GM23338 (cell line): ENCODE measurements at regions not wholly inside any gene's neighbourhood (a gene's known extent, or its start where the extent isn't known, plus 50 kb on each side); places are given as distances from the start of the nearest gene placed in this dataset.

ENCODE experiments used
- ATAC-seq: fragments of 200-7000 bp; cut with Tn5 transposase; 3 replicates; pipeline ENCODE4 v1.9.1; 2020
- DNase-seq: peaks from one replicate; pipeline ENCODE4 v3.0.0-alpha.2; 2015; ENCODE audit warnings: low spot score
- H2AFZ ChIP-seq: fragments of 200-600 bp; sonication (generic); 2 replicates; pipeline ENCODE4 v1.8.0; 2016; ENCODE audit warnings: antibody characterized with exemption, mild to moderate bottlenecking, moderate library complexity
- H3F3A ChIP-seq: fragments of 200-600 bp; sonication (generic); replicated peaks from 2 replicates; pipeline ENCODE4 v1.8.0; 2017; ENCODE audit warnings: antibody characterized with exemption, mixed run types, low read depth
- H3K27ac ChIP-seq: fragments of 200-600 bp; sonication (generic); 2 replicates; pipeline ENCODE4 v1.6.1; 2016; ENCODE audit warnings: low read depth
- H3K27me3 ChIP-seq: fragments of 200-600 bp; sonication (generic); 2 replicates; pipeline ENCODE4 v1.8.0; 2016; ENCODE audit warnings: mild to moderate bottlenecking, mixed run types, moderate library complexity; ENCODE audit not compliant: insufficient read depth
- H3K36me3 ChIP-seq: fragments of 200-600 bp; sonication (generic); 2 replicates; pipeline ENCODE4 v1.8.0; 2016; ENCODE audit warnings: mild to moderate bottlenecking; ENCODE audit not compliant: insufficient read depth
- H3K4me1 ChIP-seq: fragments of 200-600 bp; sonication (generic); 2 replicates; pipeline ENCODE4 v1.8.0; 2016; ENCODE audit warnings: mild to moderate bottlenecking, moderate library complexity; ENCODE audit not compliant: insufficient read depth
- H3K4me2 ChIP-seq: fragments of 200-600 bp; sonication (generic); 2 replicates; pipeline ENCODE4 v1.7.1; 2017; ENCODE audit warnings: mixed run types
- H3K4me3 ChIP-seq: fragments of 200-600 bp; sonication (generic); 2 replicates; pipeline ENCODE4 v1.6.1; 2016; ENCODE audit warnings: mixed run types
- H3K79me2 ChIP-seq: fragments of 200-600 bp; sonication (generic); replicated peaks from 2 replicates; pipeline ENCODE4 v1.8.0; 2017; ENCODE audit warnings: mild to moderate bottlenecking; ENCODE audit not compliant: insufficient read depth
- H3K9me2 ChIP-seq: fragments of 200-600 bp; sonication (generic); 2 replicates; pipeline ENCODE4 v1.8.0; 2017; ENCODE audit not compliant: insufficient read depth
- H4K20me1 ChIP-seq: fragments of 200-600 bp; sonication (generic); replicated peaks from 2 replicates; pipeline ENCODE4 v1.8.0; 2017; ENCODE audit warnings: mild to moderate bottlenecking; ENCODE audit not compliant: insufficient read depth
- H3K27ac Mint-ChIP-seq: 2 replicates; pipeline ENCODE4 v1.8.0; 2020; ENCODE audit warnings: inconsistent platforms, mild to moderate bottlenecking, moderate library complexity, mixed read lengths
- H3K27me3 Mint-ChIP-seq: 3 replicates; pipeline ENCODE4 v1.8.0; 2022; ENCODE audit warnings: low read depth, mild to moderate bottlenecking, moderate library complexity, mixed read lengths, inconsistent platforms; ENCODE audit not compliant: insufficient read depth, poor library complexity
- H3K36me3 Mint-ChIP-seq: 3 replicates; pipeline ENCODE4 v1.8.0; 2021; ENCODE audit warnings: low read depth, mild to moderate bottlenecking, inconsistent platforms, moderate library complexity, mixed read lengths
- H3K4me1 Mint-ChIP-seq: 3 replicates; pipeline ENCODE4 v1.8.0; 2020; ENCODE audit warnings: mild to moderate bottlenecking, inconsistent platforms, mixed read lengths
- H3K4me3 Mint-ChIP-seq: 3 replicates; pipeline ENCODE4 v1.8.0; 2021; ENCODE audit warnings: moderate library complexity, mild to moderate bottlenecking, inconsistent platforms, mixed read lengths
- H3K9me3 Mint-ChIP-seq: 3 replicates; pipeline ENCODE4 v1.8.0; 2020; ENCODE audit warnings: moderate library complexity, mild to moderate bottlenecking, inconsistent platforms, mixed read lengths
- EZH2 ChIP-seq: fragments of 200-600 bp; sonication (generic); IDR thresholded peaks from one replicate; pipeline ENCODE4 v1.8.0; 2017; ENCODE audit warnings: antibody characterized with exemption, mild to moderate bottlenecking, low read depth; ENCODE audit not compliant: unreplicated experiment
- EZH2phosphoT487 ChIP-seq: fragments of 200-600 bp; sonication (generic); IDR thresholded peaks from one replicate; pipeline ENCODE4 v1.8.1; 2018; ENCODE audit warnings: antibody characterized with exemption; ENCODE audit not compliant: unreplicated experiment
- JUNB ChIP-seq: IDR thresholded peaks from one replicate; pipeline ENCODE4 v1.6.1; 2016; ENCODE audit warnings: antibody characterized with exemption; ENCODE audit not compliant: unreplicated experiment
- POLR2AphosphoS5 ChIP-seq: IDR thresholded peaks from 2 replicates; pipeline ENCODE4 v1.6.1; 2016; ENCODE audit warnings: antibody characterized with exemption, low read depth
- STAT1 ChIP-seq: IDR thresholded peaks from one replicate; pipeline ENCODE4 v1.6.1; 2016; ENCODE audit warnings: antibody characterized with exemption; ENCODE audit not compliant: unreplicated experiment
- ZNF331 ChIP-seq: fragments of 250-450 bp; sonication (Bioruptor Pico); IDR thresholded peaks from 2 replicates; pipeline ENCODE4 v1.5.0; 2020; ENCODE audit warnings: low read depth, mild to moderate bottlenecking, moderate library complexity
- TF ChIP-seq, protein P1 (sequence below): IDR thresholded peaks from 2 replicates; pipeline ENCODE4 v1.6.1; 2016; ENCODE audit warnings: antibody characterized with exemption
- TF ChIP-seq, protein P2 (sequence below), 2 experiments: fragments of 200-600 bp in 1 of 2; sonication (generic) in 1 of 2; conservative IDR thresholded peaks; 2 replicates each; pipeline versions ENCODE4 v1.5.1 to v1.6.1; 2016 to 2017; ENCODE audit warnings: antibody characterized with exemption in 2 of 2, low read depth in 2 of 2, mild to moderate bottlenecking in 2 of 2, moderate library complexity in 1 of 2

DNA sequence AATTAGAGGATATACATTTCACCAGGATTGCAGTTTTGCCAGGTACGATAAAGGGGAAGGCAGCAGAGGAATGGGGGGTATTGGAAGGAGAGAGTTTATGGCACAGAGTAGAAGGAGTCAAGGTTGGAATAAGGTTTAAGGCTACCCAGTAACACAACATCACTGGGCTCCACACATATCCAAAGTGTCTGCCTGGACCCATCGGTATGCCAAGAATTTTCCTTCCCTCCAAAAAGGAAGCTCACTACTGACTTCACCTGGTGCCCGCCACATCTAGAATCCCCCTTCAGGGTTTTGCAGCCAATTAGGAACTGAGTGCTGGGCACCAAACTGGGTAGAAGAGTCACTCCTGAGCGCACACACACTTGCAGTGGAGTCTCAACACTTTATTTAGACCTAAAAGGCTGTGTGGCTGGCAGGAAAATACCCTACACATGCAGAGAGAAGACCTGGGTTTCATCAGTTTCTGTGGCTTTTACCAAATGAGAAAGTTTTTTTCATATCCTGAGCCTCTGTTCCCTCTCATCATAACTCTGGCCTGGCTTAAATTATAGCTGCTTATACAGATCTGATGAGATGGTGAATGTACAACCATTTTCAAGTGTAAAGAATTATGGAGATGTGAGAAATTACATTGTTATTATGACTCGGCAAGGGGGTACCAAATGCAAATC, 190.8 kb upstream of the LPP start (continued):
- TF ChIP-seq, protein P1, sequence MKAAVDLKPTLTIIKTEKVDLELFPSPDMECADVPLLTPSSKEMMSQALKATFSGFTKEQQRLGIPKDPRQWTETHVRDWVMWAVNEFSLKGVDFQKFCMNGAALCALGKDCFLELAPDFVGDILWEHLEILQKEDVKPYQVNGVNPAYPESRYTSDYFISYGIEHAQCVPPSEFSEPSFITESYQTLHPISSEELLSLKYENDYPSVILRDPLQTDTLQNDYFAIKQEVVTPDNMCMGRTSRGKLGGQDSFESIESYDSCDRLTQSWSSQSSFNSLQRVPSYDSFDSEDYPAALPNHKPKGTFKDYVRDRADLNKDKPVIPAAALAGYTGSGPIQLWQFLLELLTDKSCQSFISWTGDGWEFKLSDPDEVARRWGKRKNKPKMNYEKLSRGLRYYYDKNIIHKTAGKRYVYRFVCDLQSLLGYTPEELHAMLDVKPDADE, result no peak
- TF ChIP-seq POLR2AphosphoS5, result no peak
- TF ChIP-seq, protein P2, sequence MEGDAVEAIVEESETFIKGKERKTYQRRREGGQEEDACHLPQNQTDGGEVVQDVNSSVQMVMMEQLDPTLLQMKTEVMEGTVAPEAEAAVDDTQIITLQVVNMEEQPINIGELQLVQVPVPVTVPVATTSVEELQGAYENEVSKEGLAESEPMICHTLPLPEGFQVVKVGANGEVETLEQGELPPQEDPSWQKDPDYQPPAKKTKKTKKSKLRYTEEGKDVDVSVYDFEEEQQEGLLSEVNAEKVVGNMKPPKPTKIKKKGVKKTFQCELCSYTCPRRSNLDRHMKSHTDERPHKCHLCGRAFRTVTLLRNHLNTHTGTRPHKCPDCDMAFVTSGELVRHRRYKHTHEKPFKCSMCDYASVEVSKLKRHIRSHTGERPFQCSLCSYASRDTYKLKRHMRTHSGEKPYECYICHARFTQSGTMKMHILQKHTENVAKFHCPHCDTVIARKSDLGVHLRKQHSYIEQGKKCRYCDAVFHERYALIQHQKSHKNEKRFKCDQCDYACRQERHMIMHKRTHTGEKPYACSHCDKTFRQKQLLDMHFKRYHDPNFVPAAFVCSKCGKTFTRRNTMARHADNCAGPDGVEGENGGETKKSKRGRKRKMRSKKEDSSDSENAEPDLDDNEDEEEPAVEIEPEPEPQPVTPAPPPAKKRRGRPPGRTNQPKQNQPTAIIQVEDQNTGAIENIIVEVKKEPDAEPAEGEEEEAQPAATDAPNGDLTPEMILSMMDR (conservative IDR thresholded peaks at IDR 0.05; ENCODE audit: low read depth in 2 of 2), result no peak
- TF ChIP-seq EZH2phosphoT487, result no peak
- no peak for TF ChIP-seq EZH2
- no peak for TF ChIP-seq JUNB
- TF ChIP-seq ZNF331 (CRISPR knock-in tag), result no peak
- no peak for TF ChIP-seq STAT1

DNA sequence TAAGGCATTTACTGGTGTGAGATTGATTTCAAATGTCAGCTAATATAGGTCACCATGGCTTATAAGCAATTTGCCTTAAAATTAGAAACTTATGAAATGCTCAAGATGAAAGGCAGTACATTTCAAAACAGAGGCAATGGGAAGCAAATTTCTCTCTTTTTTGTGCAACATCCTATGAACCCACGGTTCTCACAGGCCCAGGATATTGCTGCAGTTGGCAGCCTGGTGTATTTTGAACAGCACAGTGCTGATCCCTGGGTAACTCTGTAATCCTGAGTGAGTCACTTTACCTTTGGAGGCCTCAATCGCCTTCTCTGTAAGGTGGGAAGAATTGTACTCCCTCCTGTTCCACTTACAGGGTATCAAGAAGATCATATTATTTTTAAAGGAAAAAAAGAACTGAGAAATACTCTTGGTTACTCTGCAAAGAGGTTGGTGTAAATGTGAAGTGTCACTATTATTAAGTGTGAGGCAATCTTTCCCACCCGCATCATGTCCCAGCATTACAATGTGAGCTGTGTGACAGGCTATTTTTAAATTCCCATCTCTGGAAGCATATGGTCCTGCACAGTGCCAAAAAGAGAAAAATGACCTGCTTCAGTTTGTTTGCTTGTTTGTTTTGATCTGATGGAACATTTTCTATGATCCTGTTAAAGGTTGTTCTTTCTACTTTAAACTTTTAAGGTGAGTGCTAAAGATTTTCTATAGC, 190.1 kb upstream of the LPP start:
- H3K9me3 Mint-ChIP-seq, result no peaks in the 10 kb centered on the region
- no peak overlapping the region for H3K4me2 ChIP-seq
- no peaks in the 10 kb centered on the region for H3K36me3 Mint-ChIP-seq

More for the DNA sequence above, 190.1 kb upstream of the LPP start:
- Mint-ChIP-seq H3K4me1 (no peaks in the 10 kb centered on the region), H3K27me3 (no peaks in the 10 kb centered on the region), H3K4me3 (no peak overlapping the region), H3K27ac (no peak overlapping the region)
- Histone ChIP-seq H3K36me3 (no peaks in the 10 kb centered on the region), H3K27me3 (no peaks in the 10 kb centered on the region), H4K20me1 (no peaks in the 10 kb centered on the region), H3K79me2 (no peaks in the 10 kb centered on the region), H3K9me2 (peaks cover 6% of the 10 kb centered on the region), H2AFZ (0 out of 2 replicates have a peak overlapping the region, but pooled peaks have one; percentile 53), H3K4me1 (no peaks in the 10 kb centered on the region), H3K27ac (no peak overlapping the region), H3K4me3 (no peak overlapping the region), H3F3A (no peaks in the 10 kb centered on the region)
- TF ChIP-seq STAT1 (no peak), EZH2 (no peak)
- TF ChIP-seq, protein P1, result no peak
- no peak for DNase-seq
- ATAC-seq, result no peak
